SK-N-SH (cell line): ENCODE measurements at regions not wholly inside any gene's neighbourhood (a gene's known extent, or its start where the extent isn't known, plus 50 kb on each side); places are given as distances from the start of the nearest gene placed in this dataset.

ENCODE experiments used
- CTCF ChIA-PET: fragments of 300-600, 350-600 bp; formaldehyde crosslinking; extraction: SDS; loops from one replicate; lab custom pipeline; 2021; lab: Yijun Ruan, JAX
- POLR2A ChIA-PET: fragments of 350-600 bp; sonication (Branson Sonifier 250); formaldehyde crosslinking; extraction: SDS; loops from one replicate; lab custom pipeline; 2020; ENCODE audit warnings: antibody characterized with exemption, inconsistent platforms; lab: Yijun Ruan, JAX
- DNase-seq: peaks from one replicate; pipeline ENCODE4 v3.0.0; 2012
- H2AFZ ChIP-seq: fragments of 200-600 bp; sonication (generic); 2 replicates; pipeline ENCODE4 v1.8.1; 2016; ENCODE audit warnings: antibody characterized with exemption, mild to moderate bottlenecking, low read depth
- H3F3A ChIP-seq: fragments of 200-600 bp; sonication (generic); replicated peaks from 2 replicates; pipeline ENCODE3; 2016; ENCODE audit warnings: antibody characterized with exemption, mild to moderate bottlenecking; ENCODE audit not compliant: insufficient read depth
- H3K27ac ChIP-seq, 2 experiments: fragments of 200-500 bp in 1 of 2; fragments of 200-600 bp in 1 of 2; sonication (Bioruptor generic) in 1 of 2; sonication (generic), shearing (Covaris generic) in 1 of 2; 2 replicates each; pipeline versions ENCODE4 v1.5.1 to v1.6.1; 2014 to 2016; ENCODE audit warnings: low read depth in 2 of 2, inconsistent platforms in 1 of 2, low read length in 1 of 2, mild to moderate bottlenecking in 1 of 2, mixed read lengths in 1 of 2
- H3K27me3 ChIP-seq: fragments of 200-600 bp; sonication (generic), shearing (Covaris generic); 2 replicates; pipeline ENCODE4 v1.6.1; 2016; ENCODE audit warnings: mixed run types; ENCODE audit not compliant: insufficient read depth
- H3K36me3 ChIP-seq, 2 experiments: fragments of 200-500 bp in 1 of 2; fragments of 200-600 bp in 1 of 2; sonication (Bioruptor generic) in 1 of 2; sonication (generic) in 1 of 2; replicated peaks in 1 of 2; 2 replicates each; pipeline versions ENCODE3 to v1.5.1; 2014 to 2016; ENCODE audit warnings: low read length in 1 of 2, mild to moderate bottlenecking in 1 of 2; ENCODE audit not compliant: insufficient read depth in 2 of 2, control insufficient read depth in 1 of 2
- H3K4me1 ChIP-seq, 2 experiments: fragments of 200-500 bp in 1 of 2; fragments of 200-600 bp in 1 of 2; sonication (Bioruptor generic) in 1 of 2; sonication (generic), shearing (Covaris generic) in 1 of 2; 2 replicates each; pipeline versions ENCODE4 v1.5.1 to v1.6.1; 2014 to 2016; ENCODE audit warnings: low read depth in 1 of 2, low read length in 1 of 2, mixed run types in 1 of 2; ENCODE audit not compliant: insufficient read depth in 2 of 2, control insufficient read depth in 1 of 2
- H3K4me2 ChIP-seq: fragments of 200-600 bp; sonication (generic), shearing (Covaris generic); 2 replicates; pipeline ENCODE4 v1.6.1; 2017; ENCODE audit warnings: mixed run types
- H3K4me3 ChIP-seq, 2 experiments: fragments of 200-500 bp in 1 of 2; fragments of 200-600 bp in 1 of 2; sonication (Bioruptor generic) in 1 of 2; sonication (generic), shearing (Covaris generic) in 1 of 2; 2 replicates each; pipeline versions ENCODE4 v1.5.1 to v1.8.1; 2014 to 2016; ENCODE audit warnings: low read depth in 2 of 2, inconsistent platforms in 1 of 2, low read length in 1 of 2, mild to moderate bottlenecking in 1 of 2, mixed read lengths in 1 of 2, moderate library complexity in 1 of 2
- H3K79me2 ChIP-seq: fragments of 200-600 bp; sonication (generic); 2 replicates; pipeline ENCODE4 v1.8.1; 2017; ENCODE audit warnings: mild to moderate bottlenecking; ENCODE audit not compliant: insufficient read depth
- H3K9ac ChIP-seq: fragments of 200-600 bp; sonication (generic); 2 replicates; pipeline ENCODE4 v1.6.1; 2017; ENCODE audit warnings: mixed run types
- H3K9me2 ChIP-seq: fragments of 200-600 bp; sonication (generic); 2 replicates; pipeline ENCODE4 v1.6.1; 2017; ENCODE audit warnings: mixed run types
- H3K9me3 ChIP-seq: fragments of 200-600 bp; sonication (generic); 2 replicates; pipeline ENCODE4 v1.6.1; 2017; ENCODE audit warnings: mixed run types, mild to moderate bottlenecking, moderate library complexity
- H4K20me1 ChIP-seq: fragments of 200-600 bp; sonication (generic); 2 replicates; pipeline ENCODE4 v1.6.1; 2017; ENCODE audit warnings: mild to moderate bottlenecking, mixed run types; ENCODE audit not compliant: insufficient read depth
- CHD2 ChIP-seq: fragments of 150-350 bp; IDR thresholded peaks from 2 replicates; pipeline ENCODE4 v1.6.1; 2018; ENCODE audit warnings: low read length; ENCODE audit not compliant: partially characterized antibody
- ELF1 ChIP-seq: IDR thresholded peaks from 2 replicates; pipeline ENCODE4 v1.4.0; 2012
- EP300 ChIP-seq, 2 experiments: IDR thresholded peaks; 2 replicates each; pipeline versions ENCODE4 v1.4.0 to v1.6.1; 2012; ENCODE audit warnings: borderline replicate concordance in 1 of 2, low read depth in 1 of 2, low read length in 1 of 2
- EZH2phosphoT487 ChIP-seq: fragments of 200-600 bp; sonication (generic); IDR thresholded peaks from 2 replicates; pipeline ENCODE4 v1.6.1; 2017; ENCODE audit warnings: low read depth, mixed run types, mild to moderate bottlenecking, antibody characterized with exemption, moderate library complexity, borderline replicate concordance
- FOSL2 ChIP-seq: IDR thresholded peaks from 2 replicates; pipeline ENCODE4 v1.4.0; 2012; ENCODE audit warnings: low read depth, mild to moderate bottlenecking, moderate library complexity, borderline replicate concordance
- FOXJ3 ChIP-seq: sonication (generic); formaldehyde crosslinking; IDR thresholded peaks from 2 replicates; pipeline ENCODE4 v1.5.1; 2020; ENCODE audit warnings: mild to moderate bottlenecking, missing genetic modification reagents
- FOXM1 ChIP-seq: IDR thresholded peaks from 2 replicates; pipeline ENCODE4 v1.4.0; 2012; ENCODE audit warnings: low read depth, mild to moderate bottlenecking
- JUND ChIP-seq: IDR thresholded peaks from 2 replicates; pipeline ENCODE4 v1.4.0; 2012
- MAX ChIP-seq: IDR thresholded peaks from 2 replicates; pipeline ENCODE4 v1.4.0; 2012; ENCODE audit warnings: low read depth
- MEF2A ChIP-seq: IDR thresholded peaks from 2 replicates; pipeline ENCODE4 v1.4.0; 2012; ENCODE audit warnings: low read depth, borderline replicate concordance
- POLR2AphosphoS5 ChIP-seq: IDR thresholded peaks from 2 replicates; pipeline ENCODE4 v1.6.1; 2012; ENCODE audit warnings: low read depth, low read length
- RCOR1 ChIP-seq: fragments of 150-350 bp; IDR thresholded peaks from 2 replicates; pipeline ENCODE4 v1.6.1; 2017; ENCODE audit warnings: antibody characterized with exemption, low read length
- RFX5 ChIP-seq: IDR thresholded peaks from 2 replicates; pipeline ENCODE4 v1.6.1; 2012; ENCODE audit warnings: mild to moderate bottlenecking, improper control_type of control experiment, low read length
- TAF1 ChIP-seq: IDR thresholded peaks from 2 replicates; pipeline ENCODE4 v1.6.1; 2012; ENCODE audit warnings: low read depth, mild to moderate bottlenecking, low read length, moderate library complexity, borderline replicate concordance
- TCF12 ChIP-seq: IDR thresholded peaks from 2 replicates; pipeline ENCODE4 v1.4.0; 2012
- USF2 ChIP-seq: fragments of 150-350 bp; IDR thresholded peaks from 2 replicates; pipeline ENCODE4 v1.6.1; 2017; ENCODE audit warnings: antibody characterized with exemption, low read length, low read depth, borderline replicate concordance
- YY1 ChIP-seq: IDR thresholded peaks from 2 replicates; pipeline ENCODE4 v1.4.0; 2012; ENCODE audit warnings: low read depth, mild to moderate bottlenecking
- WGBS: methylation state at CpG from one replicate; pipeline ENCODE4 v1.1.6; 2017; ENCODE audit warnings: low lambda C conversion rate; 5-methylcytosine and 5-hydroxymethylcytosine counted together
- TF ChIP-seq, protein P1 (sequence below): IDR thresholded peaks from 2 replicates; pipeline ENCODE4 v1.6.1; 2012; ENCODE audit warnings: mild to moderate bottlenecking, low read depth, low read length, moderate library complexity
- TF ChIP-seq, protein P2 (sequence below): IDR thresholded peaks from 2 replicates; pipeline ENCODE4 v1.4.0; 2012; ENCODE audit warnings: low read depth, borderline replicate concordance
- TF ChIP-seq, protein P3 (sequence below): fragments of 150-350 bp; IDR thresholded peaks from 2 replicates; pipeline ENCODE4 v1.6.1; 2016; ENCODE audit warnings: mild to moderate bottlenecking, low read depth, low read length

GRCh38 chr3:171944118-171945016, 95.0 kb upstream of the FNDC3B start:
- Histone ChIP-seq H3K36me3 (no peaks in the 10 kb centered on the region), H3K79me2 (no peaks in the 10 kb centered on the region), H3K4me1 (no peaks in the 10 kb centered on the region), H3K4me2 (no peak overlapping the region), H4K20me1 (no peaks in the 10 kb centered on the region), H3K9me2 (no peaks in the 10 kb centered on the region), H3K27ac (no peak overlapping the region), H3K9me3 (no peaks in the 10 kb centered on the region), H3K27me3 (no peaks in the 10 kb centered on the region), H3F3A (no peaks in the 10 kb centered on the region), H2AFZ (no peak overlapping the region), H3K9ac (no peak overlapping the region), H3K4me3 (no peak overlapping the region)
- ChIA-PET POLR2A (no interaction called here), CTCF (no interaction called here)
- TF ChIP-seq FOXM1, result no peak
- no peak for TF ChIP-seq FOSL2
- no peak for TF ChIP-seq TCF12
- no peak for TF ChIP-seq RFX5
- no peak for TF ChIP-seq EP300 (IDR thresholded peaks at IDR 0.05; ENCODE audit: borderline replicate concordance in 1 of 2, low read depth in 1 of 2, low read length in 1 of 2)
- no peak for TF ChIP-seq POLR2AphosphoS5
- no peak for DNase-seq
- WGBS, result 63% methylated on average over 6 of the region's 6 CpGs

DNA sequence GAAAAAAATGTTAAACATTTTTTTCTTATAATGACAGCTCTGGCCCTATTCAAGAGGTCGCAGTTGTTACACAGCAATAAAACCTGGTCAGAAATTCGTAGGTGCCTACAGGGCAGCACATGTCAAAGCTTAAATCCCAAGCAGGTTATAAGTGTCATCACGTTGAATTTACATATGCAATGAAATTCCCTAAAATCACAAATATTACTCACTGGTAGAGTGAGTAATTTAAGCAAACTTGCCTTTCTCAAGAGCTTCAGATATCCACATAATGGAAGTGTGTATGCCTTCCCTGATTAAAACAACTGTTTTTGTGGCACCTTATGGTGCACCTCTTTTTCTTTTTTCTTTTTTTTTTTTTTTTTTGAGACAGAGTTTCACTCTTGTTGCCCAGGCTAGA, 90.7 kb upstream of the FNDC3B start:
- H3K9me3 ChIP-seq, result no peaks in the 10 kb centered on the region
- peaks cover 0 to 8% of the 10 kb centered on the region in 2 experiments; a peak in 2 of 4 replicates for H3K4me1 ChIP-seq
- H3K27me3 ChIP-seq, result no peaks in the 10 kb centered on the region
- TF ChIP-seq EZH2phosphoT487 (no peak), EP300 (IDR thresholded peaks at IDR 0.05; ENCODE audit: borderline replicate concordance in 1 of 2, low read depth in 1 of 2, low read length in 1 of 2) (no peak), ELF1 (no peak), FOSL2 (no peak), TAF1 (no peak), POLR2AphosphoS5 (no peak), FOXM1 (no peak), JUND (no peak), USF2 (no peak), TCF12 (no peak), YY1 (no peak), MEF2A (no peak), MAX (no peak), FOXJ3 (no peak), RCOR1 (no peak), CHD2 (no peak)
- TF ChIP-seq, protein P1, sequence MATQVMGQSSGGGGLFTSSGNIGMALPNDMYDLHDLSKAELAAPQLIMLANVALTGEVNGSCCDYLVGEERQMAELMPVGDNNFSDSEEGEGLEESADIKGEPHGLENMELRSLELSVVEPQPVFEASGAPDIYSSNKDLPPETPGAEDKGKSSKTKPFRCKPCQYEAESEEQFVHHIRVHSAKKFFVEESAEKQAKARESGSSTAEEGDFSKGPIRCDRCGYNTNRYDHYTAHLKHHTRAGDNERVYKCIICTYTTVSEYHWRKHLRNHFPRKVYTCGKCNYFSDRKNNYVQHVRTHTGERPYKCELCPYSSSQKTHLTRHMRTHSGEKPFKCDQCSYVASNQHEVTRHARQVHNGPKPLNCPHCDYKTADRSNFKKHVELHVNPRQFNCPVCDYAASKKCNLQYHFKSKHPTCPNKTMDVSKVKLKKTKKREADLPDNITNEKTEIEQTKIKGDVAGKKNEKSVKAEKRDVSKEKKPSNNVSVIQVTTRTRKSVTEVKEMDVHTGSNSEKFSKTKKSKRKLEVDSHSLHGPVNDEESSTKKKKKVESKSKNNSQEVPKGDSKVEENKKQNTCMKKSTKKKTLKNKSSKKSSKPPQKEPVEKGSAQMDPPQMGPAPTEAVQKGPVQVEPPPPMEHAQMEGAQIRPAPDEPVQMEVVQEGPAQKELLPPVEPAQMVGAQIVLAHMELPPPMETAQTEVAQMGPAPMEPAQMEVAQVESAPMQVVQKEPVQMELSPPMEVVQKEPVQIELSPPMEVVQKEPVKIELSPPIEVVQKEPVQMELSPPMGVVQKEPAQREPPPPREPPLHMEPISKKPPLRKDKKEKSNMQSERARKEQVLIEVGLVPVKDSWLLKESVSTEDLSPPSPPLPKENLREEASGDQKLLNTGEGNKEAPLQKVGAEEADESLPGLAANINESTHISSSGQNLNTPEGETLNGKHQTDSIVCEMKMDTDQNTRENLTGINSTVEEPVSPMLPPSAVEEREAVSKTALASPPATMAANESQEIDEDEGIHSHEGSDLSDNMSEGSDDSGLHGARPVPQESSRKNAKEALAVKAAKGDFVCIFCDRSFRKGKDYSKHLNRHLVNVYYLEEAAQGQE, result no peak
- TF ChIP-seq, protein P2, sequence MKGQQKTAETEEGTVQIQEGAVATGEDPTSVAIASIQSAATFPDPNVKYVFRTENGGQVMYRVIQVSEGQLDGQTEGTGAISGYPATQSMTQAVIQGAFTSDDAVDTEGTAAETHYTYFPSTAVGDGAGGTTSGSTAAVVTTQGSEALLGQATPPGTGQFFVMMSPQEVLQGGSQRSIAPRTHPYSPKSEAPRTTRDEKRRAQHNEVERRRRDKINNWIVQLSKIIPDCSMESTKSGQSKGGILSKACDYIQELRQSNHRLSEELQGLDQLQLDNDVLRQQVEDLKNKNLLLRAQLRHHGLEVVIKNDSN, result no peak
- TF ChIP-seq, protein P3, sequence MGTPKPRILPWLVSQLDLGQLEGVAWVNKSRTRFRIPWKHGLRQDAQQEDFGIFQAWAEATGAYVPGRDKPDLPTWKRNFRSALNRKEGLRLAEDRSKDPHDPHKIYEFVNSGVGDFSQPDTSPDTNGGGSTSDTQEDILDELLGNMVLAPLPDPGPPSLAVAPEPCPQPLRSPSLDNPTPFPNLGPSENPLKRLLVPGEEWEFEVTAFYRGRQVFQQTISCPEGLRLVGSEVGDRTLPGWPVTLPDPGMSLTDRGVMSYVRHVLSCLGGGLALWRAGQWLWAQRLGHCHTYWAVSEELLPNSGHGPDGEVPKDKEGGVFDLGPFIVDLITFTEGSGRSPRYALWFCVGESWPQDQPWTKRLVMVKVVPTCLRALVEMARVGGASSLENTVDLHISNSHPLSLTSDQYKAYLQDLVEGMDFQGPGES, result no peak
- H3K4me3 ChIP-seq, result no peak overlapping the region
- H3K9ac ChIP-seq, result no peak overlapping the region
- H2AFZ ChIP-seq, result no peak overlapping the region
- no peak overlapping the region for H3K27ac ChIP-seq
- ChIA-PET POLR2A (no interaction called here), CTCF (no interaction called here)
- DNase-seq, result no peak
- no peaks in the 10 kb centered on the region for H4K20me1 ChIP-seq
- no peaks in the 10 kb centered on the region for H3K9me2 ChIP-seq
- H3K36me3 ChIP-seq, result no peaks in the 10 kb centered on the region
- H3F3A ChIP-seq, result no peaks in the 10 kb centered on the region
- H3K4me2 ChIP-seq, result no peak overlapping the region
- H3K79me2 ChIP-seq, result no peaks in the 10 kb centered on the region
- WGBS, result 73% methylated on average over 3 of the region's 3 CpGs
